Ovary (tissue), 3 donors: ENCODE measurements at regions not wholly inside any gene's neighbourhood (a gene's known extent, or its start where the extent isn't known, plus 50 kb on each side); places are given as distances from the start of the nearest gene placed in this dataset.

Experiments
- CTCF ChIP-seq, 3 donors: fragments of 450-650 bp in 2 of 3; fragments of 200-600 bp in 1 of 3; IDR thresholded peaks; one replicate each; pipeline versions ENCODE4 v1.5.1 to v1.8.0; 2016 to 2022; ENCODE audit warnings: antibody characterized with exemption in 3 of 3, mild to moderate bottlenecking in 1 of 3
- EP300 ChIP-seq: sonication (generic); formaldehyde crosslinking; IDR thresholded peaks from one replicate; pipeline ENCODE4 v1.6.1; 2017; ENCODE audit warnings: antibody characterized with exemption
- donor health status: DM: no; HTN: no; CAD: no.

DNA sequence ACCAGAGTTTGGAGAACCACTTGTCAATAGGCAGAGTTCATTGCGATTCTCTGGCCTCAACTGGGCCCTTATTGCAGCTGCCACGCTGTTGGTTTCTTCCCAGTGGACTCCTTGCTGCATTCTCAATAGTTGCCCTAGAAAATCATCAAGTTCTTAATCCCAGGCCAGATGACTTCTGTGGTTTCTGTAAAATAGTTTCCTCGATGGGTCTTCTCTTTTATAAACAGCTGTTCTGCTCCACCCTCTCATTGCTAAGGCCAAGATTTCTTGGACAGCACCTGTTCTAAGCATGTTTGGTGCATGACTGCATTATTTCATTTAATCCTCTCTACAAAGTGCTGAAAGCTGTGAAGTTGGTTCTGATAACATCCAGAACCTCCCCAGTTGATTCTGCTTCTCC lies 131.0 kb downstream of the BCL2L11 start:
- TF ChIP-seq CTCF (IDR thresholded peaks at IDR 0.05), result no peak
- TF ChIP-seq EP300, result no peak
